ENCODE measurements at regions not wholly inside any gene's neighbourhood (a gene's known extent, or its start where the extent isn't known, plus 50 kb on each side); places are given as distances from the start of the nearest gene placed in this dataset.

DNA sequence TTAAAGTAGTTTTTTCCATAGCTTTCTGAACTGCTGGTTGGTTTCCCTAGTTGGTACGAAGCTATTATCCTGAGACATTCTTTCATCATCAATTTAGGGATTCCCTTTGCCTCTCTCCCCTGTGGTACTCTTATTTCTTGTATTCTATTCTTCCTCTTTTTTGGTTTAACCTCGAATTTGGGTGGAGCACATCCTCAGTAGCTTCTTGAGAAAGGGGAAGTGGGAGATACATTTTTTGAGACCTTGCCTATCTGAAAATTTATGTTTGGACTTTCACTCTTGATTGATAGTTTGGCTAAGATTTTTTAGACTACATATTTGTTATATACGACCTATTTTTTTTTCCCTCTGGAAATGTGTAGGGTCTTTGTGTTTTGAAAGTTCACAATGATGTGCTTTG is 121.7 kb upstream of the ZBED5 start:
- DNase-seq (no peak), FAIRE-seq (no peak), ATAC-seq (no peak)
- H3K36me3 ChIP-seq = no peaks in the 10 kb centered on the region
- H3K4me3 ChIP-seq = no peak overlapping the region
- intact Hi-C loops (cut with DNase I) = no loop called here
- TF ChIP-seq, protein P1, sequence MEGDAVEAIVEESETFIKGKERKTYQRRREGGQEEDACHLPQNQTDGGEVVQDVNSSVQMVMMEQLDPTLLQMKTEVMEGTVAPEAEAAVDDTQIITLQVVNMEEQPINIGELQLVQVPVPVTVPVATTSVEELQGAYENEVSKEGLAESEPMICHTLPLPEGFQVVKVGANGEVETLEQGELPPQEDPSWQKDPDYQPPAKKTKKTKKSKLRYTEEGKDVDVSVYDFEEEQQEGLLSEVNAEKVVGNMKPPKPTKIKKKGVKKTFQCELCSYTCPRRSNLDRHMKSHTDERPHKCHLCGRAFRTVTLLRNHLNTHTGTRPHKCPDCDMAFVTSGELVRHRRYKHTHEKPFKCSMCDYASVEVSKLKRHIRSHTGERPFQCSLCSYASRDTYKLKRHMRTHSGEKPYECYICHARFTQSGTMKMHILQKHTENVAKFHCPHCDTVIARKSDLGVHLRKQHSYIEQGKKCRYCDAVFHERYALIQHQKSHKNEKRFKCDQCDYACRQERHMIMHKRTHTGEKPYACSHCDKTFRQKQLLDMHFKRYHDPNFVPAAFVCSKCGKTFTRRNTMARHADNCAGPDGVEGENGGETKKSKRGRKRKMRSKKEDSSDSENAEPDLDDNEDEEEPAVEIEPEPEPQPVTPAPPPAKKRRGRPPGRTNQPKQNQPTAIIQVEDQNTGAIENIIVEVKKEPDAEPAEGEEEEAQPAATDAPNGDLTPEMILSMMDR (IDR thresholded peaks at IDR 0.05) = no peak
- no peaks in the 10 kb centered on the region for H3K27me3 ChIP-seq
- no peaks in the 10 kb centered on the region for H3K4me1 ChIP-seq
- 43 to 56% methylated on average over 3 of the region's 3 CpGs for WGBS, 2 donors
- H3K9me3 ChIP-seq = no peaks in the 10 kb centered on the region
- H3K27ac ChIP-seq = no peak overlapping the region

- no peaks in the 10 kb centered on the region for H3K36me3 ChIP-seq
- no peaks in the 10 kb centered on the region for H3K4me1 ChIP-seq
- no peak for ATAC-seq
- WGBS, 2 donors = 94% methylated on average over 1 of the region's 1 CpG
- no peak overlapping the region for H3K4me3 ChIP-seq
- intact Hi-C loops (cut with DNase I) = no loop called here
- TF ChIP-seq, protein P1 (IDR thresholded peaks at IDR 0.05) = no peak
- H3K27ac ChIP-seq = no peak overlapping the region
- no peaks in the 10 kb centered on the region for H3K27me3 ChIP-seq
- H3K9me3 ChIP-seq = no peaks in the 10 kb centered on the region
- DNase-seq = no peak
- FAIRE-seq = no peak
Measured at GRCh38 chr11:10978198-10978597, 120.3 kb upstream of the ZBED5 start.

- 11 to 17% methylated on average over 2 of the region's 2 CpGs for WGBS, 2 donors
- intact Hi-C loops (cut with DNase I) = no loop called here
- FAIRE-seq (no peak), DNase-seq (no peak), ATAC-seq (peak in 3 of 4 donors; percentile 47 to 71 (median 71))
- Histone ChIP-seq H3K27ac (no peak overlapping the region), H3K4me1 (no peaks in the 10 kb centered on the region), H3K27me3 (no peaks in the 10 kb centered on the region), H3K36me3 (no peaks in the 10 kb centered on the region), H3K9me3 (no peaks in the 10 kb centered on the region), H3K4me3 (no peak overlapping the region)
- TF ChIP-seq, protein P1 (IDR thresholded peaks at IDR 0.05) = no peak
Measured at GRCh38 chr11:10975287-10975721, 117.5 kb upstream of the ZBED5 start.

DNA sequence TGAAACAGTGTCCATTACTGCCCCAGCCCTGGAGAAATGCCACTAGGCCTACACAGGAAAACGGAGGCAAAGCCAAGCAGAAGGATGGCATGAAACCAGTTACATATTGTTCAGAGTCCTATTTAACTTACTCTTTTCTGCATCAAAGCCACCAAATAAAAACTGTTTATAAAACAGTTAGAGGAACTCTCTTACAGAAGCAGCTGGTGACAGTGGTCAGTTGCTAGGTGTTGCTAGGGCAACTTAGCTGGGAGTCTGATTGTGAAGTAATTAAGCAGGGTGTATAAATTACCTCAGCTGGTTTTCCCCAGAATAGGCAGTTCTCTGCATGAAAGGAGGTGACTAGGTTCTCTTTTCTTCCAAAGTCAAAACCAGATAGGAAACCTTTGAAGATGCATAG is 115.6 kb upstream of the ZBED5 start:
- FAIRE-seq (no peak), DNase-seq (no peak), ATAC-seq (peak in 2 of 4 donors; percentile 60 to 79)
- Histone ChIP-seq H3K27ac (no peak overlapping the region), H3K36me3 (no peaks in the 10 kb centered on the region), H3K4me3 (no peak overlapping the region), H3K27me3 (no peaks in the 10 kb centered on the region), H3K4me1 (no peaks in the 10 kb centered on the region), H3K9me3 (no peaks in the 10 kb centered on the region)
- TF ChIP-seq, protein P1 (IDR thresholded peaks at IDR 0.05) = no peak
- 68 to 76% methylated on average over 1 of the region's 1 CpG for WGBS, 2 donors
- intact Hi-C loops (cut with DNase I) = no loop called here

- Histone ChIP-seq H3K27me3 (no peaks in the 10 kb centered on the region), H3K9me3 (no peaks in the 10 kb centered on the region), H3K4me1 (no peaks in the 10 kb centered on the region), H3K27ac (no peak overlapping the region), H3K36me3 (no peaks in the 10 kb centered on the region), H3K4me3 (no peak overlapping the region)
- ATAC-seq = no peak
- WGBS, 2 donors = 64 to 72% methylated on average over 3 of the region's 3 CpGs
- TF ChIP-seq, protein P1 (IDR thresholded peaks at IDR 0.05) = no peak
- DNase-seq = no peak
- intact Hi-C loops (cut with DNase I) = no loop called here
- no peak for FAIRE-seq
Measured at GRCh38 chr11:10970926-10971325, 113.1 kb upstream of the ZBED5 start.
